GM19239 (cell line): ENCODE measurements at regions not wholly inside any gene's neighbourhood (a gene's known extent, or its start where the extent isn't known, plus 50 kb on each side); places are given as distances from the start of the nearest gene placed in this dataset.

ENCODE experiments used
- DNase-seq: peaks from one replicate; pipeline ENCODE4 v3.0.0; 2011; ENCODE audit warnings: low spot score; ENCODE audit not compliant: insufficient read length
- FAIRE-seq: peaks from 2 replicates; lab custom pipeline; 2011; peaks lifted over from hg19 to GRCh38; lab: Jason Lieb, UNC

DNA sequence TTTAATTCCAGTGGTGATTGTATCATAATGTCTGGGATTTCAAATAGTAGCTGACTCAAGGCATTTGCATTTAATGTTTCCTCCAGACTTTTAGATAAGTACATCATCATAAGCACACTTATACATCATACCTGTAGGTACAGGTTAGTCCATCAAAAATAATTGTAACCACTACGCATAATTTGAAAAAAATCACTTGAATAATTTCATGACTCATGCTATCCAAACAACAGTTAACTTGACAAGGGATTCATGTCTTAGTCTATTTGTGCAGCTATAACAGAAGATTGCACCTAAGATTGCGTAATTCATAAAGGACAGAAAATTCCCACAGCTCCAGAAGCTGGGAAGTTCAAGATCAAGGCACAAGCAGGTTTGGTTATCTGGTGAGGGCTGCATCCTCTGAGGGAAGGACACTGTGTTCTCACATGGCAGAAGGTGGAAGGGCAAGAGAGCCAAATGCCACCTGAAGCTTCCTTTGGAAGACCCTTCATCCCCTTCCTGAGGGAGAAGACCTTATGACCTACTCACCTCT, 801.7 kb upstream of the BRINP3 start:
- DNase-seq (no peak), FAIRE-seq (no peak)

DNA sequence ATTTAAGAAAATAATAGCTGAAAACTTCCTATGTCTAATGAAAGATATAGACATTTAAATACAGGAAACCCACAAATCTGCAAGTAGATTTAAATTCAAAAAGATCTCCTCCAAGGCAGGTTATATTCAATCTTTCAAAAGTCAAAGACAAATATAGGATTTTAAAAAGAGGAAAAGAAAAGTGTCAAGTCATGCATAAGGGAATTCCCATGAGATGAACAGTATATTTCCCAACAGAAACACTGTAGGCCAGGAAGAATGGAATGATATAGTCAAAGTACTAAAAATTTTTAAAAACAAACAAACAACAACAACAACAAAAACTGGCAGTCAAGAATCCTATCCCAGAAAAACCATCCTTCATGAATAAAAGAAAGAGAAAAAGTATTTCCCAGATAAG, 806.5 kb upstream of the BRINP3 start:
- DNase-seq, result no peak
- FAIRE-seq, result no peak

DNA sequence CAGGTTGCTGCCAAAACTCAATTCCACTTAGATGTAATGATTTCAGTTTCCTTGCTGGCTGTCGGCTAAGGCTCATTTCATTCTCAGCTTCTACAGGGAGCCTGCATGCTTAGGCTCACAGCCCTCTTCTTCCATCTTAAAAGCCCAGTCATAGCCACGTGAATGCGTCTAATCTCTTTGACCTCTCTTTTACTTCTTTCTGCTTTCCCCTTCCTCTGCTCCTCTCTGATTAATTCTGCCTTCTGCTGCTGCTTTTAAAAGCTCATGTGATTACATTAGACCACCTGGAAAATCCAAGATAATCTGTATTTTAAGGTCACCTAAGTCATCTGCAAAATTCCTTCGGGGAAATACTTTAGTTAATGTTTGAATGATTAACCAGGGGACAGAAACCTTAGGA, 812.8 kb upstream of the BRINP3 start:
- no peak for DNase-seq

DNA sequence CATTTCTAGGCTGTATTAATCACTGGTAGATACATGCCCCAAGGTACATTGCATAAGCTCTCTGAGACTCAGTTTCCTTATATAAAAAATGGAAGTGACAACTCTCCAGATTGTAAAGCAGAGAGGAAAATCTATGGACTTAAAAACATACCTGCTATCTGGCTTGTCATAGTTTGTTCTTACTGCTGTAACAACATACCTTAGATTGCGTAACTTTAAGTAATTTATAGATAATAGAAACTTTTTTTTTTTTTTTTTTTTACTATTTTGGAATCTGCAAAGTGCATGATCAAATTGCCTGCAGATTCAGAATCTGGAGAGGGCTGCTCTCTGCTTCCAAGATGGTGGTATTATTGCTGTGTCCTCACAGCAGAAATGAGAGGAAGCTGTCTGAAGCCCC, 827.7 kb upstream of the BRINP3 start:
- no peak for FAIRE-seq
- no peak for DNase-seq

More for the DNA sequence above, 812.8 kb upstream of the BRINP3 start:
- FAIRE-seq, result no peak

DNA sequence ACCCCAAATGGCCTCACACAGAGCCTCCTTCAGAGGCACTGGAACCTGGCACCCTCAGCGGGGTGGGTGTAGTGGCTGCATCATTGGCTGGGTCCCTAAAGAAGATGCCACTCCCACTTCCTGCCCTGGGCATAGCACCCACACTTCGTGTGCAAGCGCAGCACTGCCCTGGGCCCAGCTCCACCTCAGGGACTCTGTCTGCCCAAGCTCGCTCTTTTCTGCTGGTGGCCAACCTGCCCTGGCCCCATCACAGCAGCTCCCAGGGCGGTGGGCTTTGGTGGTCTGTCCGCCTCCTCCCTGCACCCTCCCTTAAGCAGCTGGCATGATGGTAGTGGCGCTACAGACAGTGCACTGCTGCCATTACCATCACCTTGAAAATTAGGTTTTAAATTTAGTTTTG, 829.3 kb upstream of the BRINP3 start:
- DNase-seq (no peak), FAIRE-seq (no peak)

DNA sequence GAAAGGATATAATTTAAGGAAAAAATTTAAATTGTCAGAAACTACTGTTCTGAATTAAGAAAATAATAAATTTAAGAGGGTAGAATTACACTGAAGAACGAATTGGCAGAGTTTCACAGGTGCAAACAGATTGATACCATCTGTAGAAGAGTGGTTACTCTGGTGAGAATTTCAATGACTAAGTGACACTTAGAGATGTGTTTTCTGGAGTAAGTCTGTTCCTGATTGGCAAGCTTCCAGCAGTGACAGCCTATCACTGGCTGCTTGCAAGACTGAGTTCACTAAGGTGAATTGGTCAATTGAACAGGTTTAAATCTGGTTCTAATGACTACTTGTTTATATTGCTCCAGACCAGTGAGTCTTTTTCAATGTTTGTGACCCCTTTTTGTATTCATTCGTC, 838.2 kb upstream of the RGS18 start:
- DNase-seq, result no peak
- FAIRE-seq, result no peak

DNA sequence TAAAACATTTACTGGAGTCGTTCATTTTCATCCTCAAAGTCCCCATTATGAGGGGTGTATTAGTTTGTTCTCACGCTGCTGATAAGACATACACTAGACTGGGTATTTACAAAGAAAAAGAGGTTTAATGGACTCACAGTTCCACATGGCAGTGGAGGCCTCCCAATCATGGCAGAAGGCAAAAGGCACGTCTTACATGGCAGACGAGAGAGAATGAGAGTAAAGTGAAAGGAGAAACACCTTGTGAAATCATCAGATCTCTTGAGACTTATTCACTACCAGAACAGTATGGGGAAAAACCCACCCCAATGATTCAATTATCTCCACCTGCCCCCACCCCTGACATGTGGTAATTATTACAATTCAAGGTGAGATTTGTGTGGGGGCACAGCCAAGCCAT, 830.4 kb upstream of the RGS18 start:
- no peak for DNase-seq
- FAIRE-seq, result no peak

DNA sequence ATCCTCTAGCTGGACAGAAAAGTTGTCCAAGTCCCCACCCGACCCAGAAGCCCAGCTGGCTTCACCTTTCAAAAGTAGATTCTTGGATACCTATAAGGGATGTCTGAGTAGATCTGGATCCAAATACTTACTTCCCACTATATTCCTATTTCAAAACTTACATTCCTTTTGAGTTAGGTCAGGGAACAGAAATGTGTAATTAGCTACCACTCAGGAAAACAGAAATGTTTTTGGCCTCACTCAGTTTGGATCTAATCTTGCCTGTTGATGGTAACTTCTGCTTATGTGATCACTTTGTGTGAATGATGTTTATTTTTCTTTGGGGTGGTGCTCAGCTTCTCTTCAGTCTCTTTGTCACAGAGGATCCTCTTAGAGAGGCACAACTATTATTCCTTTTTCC, 814.4 kb upstream of the RGS18 start:
- DNase-seq (no peak), FAIRE-seq (no peak)

DNA sequence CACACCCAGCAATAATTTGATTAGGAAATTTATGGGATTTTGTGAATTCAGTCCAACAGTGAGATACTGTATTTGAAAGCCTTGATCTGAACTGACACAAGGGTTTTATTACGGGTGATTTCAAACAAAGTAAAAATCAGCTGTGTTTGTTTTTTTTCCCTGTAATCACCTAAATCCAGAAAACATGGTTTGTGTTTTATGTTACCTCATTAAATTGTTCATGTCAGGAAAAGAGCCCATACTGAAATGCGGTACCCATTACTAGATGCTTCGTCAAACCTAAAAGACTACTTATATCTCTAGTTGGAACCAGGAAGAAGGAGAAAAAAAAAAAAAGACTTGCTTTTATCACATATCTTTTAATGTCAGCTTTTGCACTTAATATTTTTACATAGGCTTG, 811.9 kb upstream of the RGS18 start:
- FAIRE-seq, result no peak
- DNase-seq, result no peak

DNA sequence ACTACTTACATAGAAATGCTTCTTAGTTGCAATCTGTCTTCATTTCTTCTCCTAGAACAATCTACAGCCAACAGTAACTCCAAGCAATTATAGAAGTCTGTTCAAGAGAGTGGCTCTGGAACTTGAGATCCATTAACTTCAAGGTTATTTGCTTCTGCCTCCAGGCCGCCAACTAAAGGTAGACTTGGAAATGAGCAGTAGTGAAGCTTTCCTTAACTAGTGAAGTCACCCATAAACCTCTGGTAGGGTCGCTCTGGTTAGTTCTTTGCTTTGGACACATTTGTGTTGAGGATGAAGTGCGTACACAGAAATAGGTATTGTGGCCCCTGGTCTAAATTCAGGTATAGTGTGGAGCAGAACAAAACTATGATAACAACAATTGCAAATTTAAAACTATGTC, 809.9 kb upstream of the RGS18 start:
- FAIRE-seq (no peak), DNase-seq (no peak)

DNA sequence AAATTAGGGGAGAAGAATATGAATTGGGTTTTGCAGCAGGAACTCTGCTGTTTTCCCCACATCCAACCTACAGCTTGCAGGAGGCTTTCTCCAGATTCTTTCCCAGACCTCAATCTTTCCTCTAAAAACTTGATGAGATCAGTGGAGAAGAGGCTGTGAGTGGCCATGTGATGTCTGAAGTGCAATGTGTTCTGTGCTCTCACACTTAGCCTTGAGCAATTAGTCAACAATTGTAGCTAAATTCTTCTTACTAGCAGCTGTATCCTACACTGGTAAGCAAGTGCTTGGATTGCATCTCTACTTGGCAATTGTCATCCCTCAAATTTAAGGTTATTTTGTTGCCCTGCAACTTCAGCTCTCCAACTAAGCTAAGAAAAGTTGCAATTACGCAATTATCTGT, 807.3 kb upstream of the RGS18 start:
- FAIRE-seq, result no peak
- no peak for DNase-seq

DNA sequence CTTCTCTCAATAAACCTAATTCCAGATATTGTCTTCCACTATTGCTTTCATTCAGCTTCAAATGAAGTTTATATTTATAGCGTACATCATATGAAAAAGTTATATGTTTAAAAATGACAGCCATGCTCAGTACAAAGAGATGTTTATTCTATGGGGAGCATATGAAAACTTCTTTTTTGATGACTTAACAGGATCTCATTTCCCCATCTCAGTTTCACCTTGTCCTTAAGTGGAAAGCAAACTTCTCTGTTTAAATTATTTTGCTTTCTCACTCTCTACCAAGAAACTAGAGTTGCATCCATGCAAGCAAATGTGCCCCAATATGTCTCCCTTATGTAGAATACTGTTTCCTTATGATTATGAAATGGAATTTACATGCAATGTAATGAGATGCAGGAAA, 799.5 kb upstream of the RGS18 start:
- FAIRE-seq (no peak), DNase-seq (no peak)

DNA sequence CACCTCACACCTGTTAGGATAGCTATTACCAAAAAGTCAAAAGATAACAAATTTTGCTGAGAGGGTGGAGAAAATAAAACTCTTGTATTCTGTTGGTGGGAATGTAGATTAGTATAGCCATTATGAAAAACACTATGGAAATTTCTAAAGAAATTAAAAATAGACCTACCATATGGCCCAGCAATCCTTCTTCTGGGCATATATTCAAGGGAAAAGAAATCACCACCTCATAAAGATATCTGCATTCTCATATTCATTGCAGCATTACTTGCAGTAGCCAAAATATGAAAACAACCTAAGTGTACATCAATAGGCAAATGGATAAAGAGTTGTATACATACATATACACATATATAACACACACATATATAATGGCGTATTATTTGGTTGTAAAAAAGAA, 791.6 kb upstream of the RGS18 start:
- no peak for DNase-seq
- FAIRE-seq, result no peak

DNA sequence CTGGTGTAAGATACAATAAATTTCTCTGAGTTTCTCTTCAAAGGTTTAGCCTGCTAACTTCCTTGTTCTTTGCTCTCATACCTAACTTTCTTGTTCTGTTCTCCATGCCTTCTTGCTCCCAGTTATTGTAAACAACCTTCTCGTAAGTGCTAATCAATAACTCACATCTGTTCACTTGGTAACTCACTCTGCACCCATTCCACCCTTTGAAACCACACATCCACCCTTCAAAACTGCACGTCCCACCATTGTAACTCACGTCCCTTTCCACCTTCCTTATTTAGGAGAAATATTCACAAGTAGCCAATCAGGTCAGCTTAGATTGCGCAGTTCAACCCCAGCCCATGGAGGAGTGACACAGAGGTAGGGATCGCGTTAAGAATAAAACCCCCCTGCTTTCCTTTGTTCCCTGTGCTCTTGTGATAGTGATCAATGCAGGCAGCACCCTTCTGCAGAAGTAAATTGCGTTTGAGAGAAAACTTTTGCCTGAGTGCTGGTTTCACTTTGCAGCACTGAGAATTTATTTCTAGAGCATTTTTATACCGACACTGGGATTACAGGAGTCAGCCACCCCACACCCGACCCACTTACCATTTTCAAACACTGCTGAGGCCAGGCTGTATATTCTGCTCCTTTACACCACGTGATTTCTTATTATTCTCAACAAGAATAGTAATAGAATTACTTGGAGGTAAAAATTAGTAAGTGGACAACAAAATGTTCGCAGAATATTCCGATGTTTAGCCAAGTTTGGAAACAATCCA, 789.2 kb upstream of the RGS18 start:
- no peak for DNase-seq

DNA sequence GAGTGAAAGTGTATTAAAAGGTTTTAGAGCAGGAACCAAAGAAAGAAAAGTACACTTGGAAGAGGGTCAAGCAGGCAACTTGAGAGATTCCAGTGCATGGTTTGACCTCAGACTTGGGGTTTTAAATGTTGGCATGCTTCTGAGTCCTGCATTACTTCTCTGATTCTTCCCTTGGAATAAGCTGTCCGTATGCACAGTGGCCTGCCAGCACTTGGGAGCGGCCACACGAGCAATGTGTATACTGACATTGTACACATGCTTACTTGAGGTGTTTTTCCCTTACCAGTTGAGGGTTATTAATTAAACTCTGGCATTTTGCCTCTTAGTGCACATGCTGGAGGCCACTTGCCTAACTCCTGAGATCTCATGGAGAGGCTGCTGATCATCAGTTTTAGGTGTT, 786.6 kb upstream of the RGS18 start:
- no peak for FAIRE-seq
- no peak for DNase-seq

More for the DNA sequence above, 789.2 kb upstream of the RGS18 start:
- FAIRE-seq, result no peak

DNA sequence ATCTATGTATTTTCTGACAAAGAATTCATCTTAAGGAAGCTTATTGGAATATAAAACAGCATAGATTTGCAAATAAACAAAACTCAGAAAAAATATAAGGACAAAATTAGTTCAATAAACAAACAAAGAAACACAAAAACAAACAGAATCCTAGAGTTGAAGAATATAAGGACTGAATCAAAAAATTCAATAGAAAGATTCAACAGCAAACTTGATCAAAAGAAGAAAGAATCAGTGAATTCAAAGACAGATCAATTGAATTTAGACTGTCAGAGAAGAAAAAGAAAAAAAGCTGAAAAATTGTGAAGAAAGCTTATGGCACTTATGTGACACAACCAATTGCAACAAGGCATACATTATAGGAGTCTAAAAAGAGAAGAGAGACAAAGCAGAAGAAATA, 770.0 kb upstream of the RGS18 start:
- FAIRE-seq (no peak), DNase-seq (no peak)

DNA sequence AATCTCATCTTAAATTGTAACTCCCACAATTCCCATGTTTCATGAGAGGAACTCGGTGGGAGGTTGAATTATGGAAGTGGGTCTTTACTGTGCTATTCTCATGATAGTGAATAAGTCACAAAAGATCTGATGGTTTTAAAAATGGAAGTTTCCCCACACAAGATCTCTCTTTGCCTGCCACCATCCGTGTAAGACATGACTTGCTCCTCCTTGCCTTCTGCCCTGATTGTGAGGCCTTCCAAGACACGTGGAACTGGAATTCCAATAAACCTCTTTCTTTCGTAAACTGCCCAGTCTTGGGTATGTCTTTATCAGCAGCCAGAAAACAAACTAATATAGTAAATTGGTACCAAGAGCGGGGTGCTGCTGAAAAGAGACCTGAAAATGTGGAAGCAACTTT, 761.6 kb upstream of the RGS18 start:
- DNase-seq, result no peak
- no peak for FAIRE-seq

DNA sequence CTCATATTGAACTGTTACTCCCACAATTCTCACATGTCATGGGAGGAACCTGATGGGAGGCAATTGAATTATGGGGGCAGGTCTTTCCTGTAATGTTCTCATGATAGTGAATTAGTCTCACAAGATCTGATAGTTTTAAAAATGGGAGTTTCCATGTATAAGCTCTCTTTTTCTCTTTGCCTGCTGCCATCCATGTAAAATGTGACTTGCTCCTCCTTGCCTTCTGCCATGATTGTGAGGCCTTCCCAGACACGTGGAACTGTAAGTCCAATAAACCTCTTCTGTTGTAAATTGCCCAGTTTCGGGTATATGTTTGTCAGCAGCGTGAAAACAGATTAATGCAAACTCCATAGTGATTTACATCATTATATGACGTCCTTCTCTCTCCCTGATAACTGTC, 759.7 kb upstream of the RGS18 start:
- no peak for FAIRE-seq

DNA sequence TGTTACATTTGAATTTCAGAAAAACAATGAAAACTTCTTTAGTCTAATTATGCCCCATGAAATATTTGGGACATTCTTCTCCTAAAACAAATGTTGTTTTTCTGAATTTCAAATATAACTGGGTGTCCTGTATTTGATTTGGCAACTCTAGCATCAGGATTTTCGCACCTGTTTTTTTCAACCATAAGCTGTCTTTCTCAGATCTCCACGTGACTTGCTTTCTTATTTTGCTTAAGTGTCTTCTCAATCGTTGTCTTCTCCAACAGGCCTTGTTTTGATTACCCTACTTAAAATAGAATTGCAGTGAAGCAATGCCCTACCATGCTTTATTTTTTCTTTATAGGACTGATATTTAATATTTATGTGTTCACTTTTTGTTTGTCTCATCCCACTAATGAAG, 752.8 kb upstream of the RGS18 start:
- FAIRE-seq (no peak), DNase-seq (no peak)

More for the DNA sequence above, 759.7 kb upstream of the RGS18 start:
- no peak for DNase-seq

DNA sequence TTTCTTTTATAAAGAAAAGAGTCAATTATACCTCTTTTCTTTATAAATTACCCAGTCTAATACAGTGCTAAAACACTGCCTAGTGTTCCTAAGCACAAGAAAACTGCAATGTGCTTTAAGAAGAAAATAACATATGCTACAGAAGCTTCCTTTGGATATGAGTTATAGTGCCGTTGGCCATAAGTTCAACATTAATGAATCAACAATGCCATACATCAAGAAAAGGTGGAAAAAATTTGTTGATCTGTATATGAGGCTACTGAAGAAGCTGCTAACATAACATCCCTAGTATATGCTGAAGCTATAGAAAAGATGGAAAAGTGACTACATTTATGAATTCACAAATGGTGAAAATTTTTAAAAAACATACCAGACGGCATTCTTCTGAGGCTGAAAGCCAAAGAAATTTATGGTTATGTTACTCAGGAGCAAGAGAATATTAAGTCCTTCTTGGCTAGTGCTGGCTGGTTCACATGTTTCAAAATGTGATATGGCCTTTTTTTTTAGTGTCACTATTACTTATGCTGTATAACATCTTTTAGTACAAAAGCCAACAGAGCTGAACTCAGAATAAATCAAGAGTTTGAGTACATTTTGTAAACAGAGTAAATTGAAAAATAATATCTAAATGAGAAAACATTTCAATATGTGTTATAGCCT, 743.2 kb upstream of the RGS18 start:
- DNase-seq (no peak), FAIRE-seq (no peak)

DNA sequence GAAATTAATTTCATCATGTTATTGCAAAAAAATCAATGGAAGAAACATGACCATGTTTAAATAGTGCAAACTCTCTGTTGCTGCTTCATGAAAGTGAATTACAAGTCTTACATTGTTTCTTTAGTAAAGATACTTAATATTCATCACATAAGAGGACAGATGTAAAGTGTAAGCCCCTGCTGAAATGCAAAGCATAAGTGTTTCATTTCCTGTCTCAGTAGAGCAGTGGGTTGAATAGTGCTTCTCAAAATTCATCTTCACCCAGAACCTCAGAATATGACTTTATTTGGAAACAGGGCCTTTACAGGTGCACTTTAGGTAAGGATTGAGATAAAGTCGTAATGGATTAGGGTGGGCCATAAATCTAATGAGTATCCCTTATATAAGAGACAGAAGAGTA, 738.4 kb upstream of the RGS18 start:
- FAIRE-seq, result no peak
- DNase-seq, result no peak

DNA sequence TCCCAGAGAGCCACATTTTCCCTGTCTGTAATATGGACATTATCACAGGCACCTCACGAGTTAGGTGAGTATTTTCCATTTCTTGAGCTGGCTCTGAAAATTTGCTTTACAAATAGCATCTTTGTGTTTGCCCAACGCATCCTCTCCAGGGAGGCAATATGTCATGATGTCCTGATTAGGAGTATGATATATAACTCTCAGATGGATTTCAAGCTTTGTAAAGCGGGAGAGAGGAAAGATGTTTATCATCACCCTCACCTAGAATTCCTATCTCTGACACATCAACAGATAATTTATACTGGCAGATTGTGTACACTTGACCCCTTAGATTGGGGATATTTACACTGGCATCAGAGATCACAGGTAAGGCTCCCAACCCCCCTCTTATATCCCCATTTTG, 730.7 kb upstream of the RGS18 start:
- FAIRE-seq (no peak), DNase-seq (no peak)
